HepG2 (cell line): ENCODE measurements at regions not wholly inside any gene's neighbourhood (a gene's known extent, or its start where the extent isn't known, plus 50 kb on each side); places are given as distances from the start of the nearest gene placed in this dataset.

Experiments used
- ATAC-seq: fragments of 200-7000 bp; cut with Tn5 transposase; 3 replicates; pipeline ENCODE4 v1.9.1; 2020; ENCODE audit warnings: mild to moderate bottlenecking, moderate library complexity
- BruUV-seq: library from RNA; stranded (reverse); fragments of 400-500 nt; replicated peaks from 2 replicates; lab custom pipeline; 2021; lab: Mats Ljungman, UMichigan
- CTCF ChIA-PET: fragments of 300-600 bp; formaldehyde crosslinking; extraction: SDS; loops from one replicate; lab custom pipeline; 2021; ENCODE audit warnings: low total read pairs, inconsistent platforms, low intra/inter-chr PET ratio; lab: Yijun Ruan, JAX
- POLR2A ChIA-PET: fragments of 350-600 bp; sonication (Branson Sonifier 250); formaldehyde crosslinking; loops from one replicate; lab custom pipeline; 2020; ENCODE audit warnings: antibody characterized with exemption, inconsistent platforms; lab: Yijun Ruan, JAX
- DNase-seq: peaks from one replicate; pipeline ENCODE4 v3.0.0-alpha.2; 2015; ENCODE audit warnings: low spot score
- FAIRE-seq: peaks from 3 replicates; lab custom pipeline; 2011; peaks lifted over from hg19 to GRCh38; lab: Jason Lieb, UNC
- H2AFZ ChIP-seq: one replicate; pipeline ENCODE4 v1.6.1; 2011; ENCODE audit warnings: low read length, inconsistent platforms
- H3K27ac ChIP-seq: fragments of 300-600 bp; 3 replicates; pipeline ENCODE4 v1.8.0; 2011; ENCODE audit warnings: mixed run types, mild to moderate bottlenecking, mixed read lengths, low read length, inconsistent platforms; ENCODE audit not compliant: insufficient read depth; ENCODE audit errors: extremely low read length
- H3K27me3 ChIP-seq, 2 experiments: fragments of 200-600 bp in 1 of 2; 2 replicates in 1 of 2; 3 replicates in 1 of 2; pipeline versions ENCODE4 v1.6.0 to v1.8.0; 2011; ENCODE audit warnings: low read length in 2 of 2, mild to moderate bottlenecking in 2 of 2, moderate library complexity in 2 of 2, inconsistent platforms in 1 of 2; ENCODE audit not compliant: insufficient read depth in 2 of 2, control insufficient read depth in 1 of 2
- H3K36me3 ChIP-seq, 2 experiments: fragments of 200-600 bp in 1 of 2; replicated peaks in 1 of 2; 2 replicates in 1 of 2; 3 replicates in 1 of 2; pipeline versions ENCODE4 v1.5.1 to v1.8.0; 2011; ENCODE audit warnings: low read length in 2 of 2, inconsistent platforms in 1 of 2; ENCODE audit not compliant: insufficient read depth in 2 of 2, control insufficient read depth in 1 of 2
- H3K4me1 ChIP-seq: 2 replicates; pipeline ENCODE4 v1.5.1; 2012; ENCODE audit warnings: low read length, inconsistent platforms; ENCODE audit not compliant: insufficient read depth
- H3K4me2 ChIP-seq: 2 replicates; pipeline ENCODE4 v1.6.0; 2011; ENCODE audit warnings: low read depth, low read length, inconsistent platforms
- H3K4me3 ChIP-seq, 3 experiments: fragments of 200-600 bp in 1 of 3; sonication (generic), shearing (Covaris generic) in 1 of 3; replicated peaks in 1 of 3; 2 replicates each; pipeline ENCODE4 v1.5.1; 2011 to 2016; ENCODE audit warnings: low read length in 3 of 3, inconsistent platforms in 2 of 3, low read depth in 2 of 3, mild to moderate bottlenecking in 2 of 3, control low read depth in 1 of 3, mixed read lengths in 1 of 3; ENCODE audit not compliant: insufficient read depth in 1 of 3
- H3K79me2 ChIP-seq: one replicate; pipeline ENCODE4 v1.6.1; 2011; ENCODE audit warnings: low read length, inconsistent platforms; ENCODE audit not compliant: insufficient read depth
- H3K9ac ChIP-seq: 2 replicates; pipeline ENCODE4 v1.6.0; 2011; ENCODE audit warnings: mild to moderate bottlenecking, low read depth, low read length, inconsistent platforms; ENCODE audit not compliant: insufficient read depth
- H3K9me3 ChIP-seq: 2 replicates; pipeline ENCODE4 v1.5.1; 2012; ENCODE audit warnings: mild to moderate bottlenecking, low read length
- H4K20me1 ChIP-seq: 2 replicates; pipeline ENCODE4 v1.6.0; 2011; ENCODE audit warnings: inconsistent platforms, mild to moderate bottlenecking, low read length, moderate library complexity; ENCODE audit not compliant: insufficient read depth
- ATF7 ChIP-seq, 2 experiments: fragments of 450-650 bp in 1 of 2; sonication (generic) in 1 of 2; formaldehyde crosslinking in 1 of 2; IDR thresholded peaks; 2 replicates each; pipeline versions ENCODE4 v1.4.0 to v1.6.1; 2016 to 2020; ENCODE audit warnings: antibody characterized with exemption in 1 of 2, mild to moderate bottlenecking in 1 of 2, missing genetic modification reagents in 1 of 2
- NFIC ChIP-seq: IDR thresholded peaks from 2 replicates; pipeline ENCODE4 v1.6.1; 2012; ENCODE audit warnings: mild to moderate bottlenecking, low read length, inconsistent platforms
- SP5 ChIP-seq: IDR thresholded peaks from 2 replicates; pipeline ENCODE4 v1.6.1; 2016; ENCODE audit warnings: low read depth, borderline replicate concordance
- SRSF4 ChIP-seq: fragments of 200-400 bp; formaldehyde crosslinking; IDR thresholded peaks from one replicate; pipeline ENCODE4 v1.6.1; 2018; ENCODE audit warnings: mild to moderate bottlenecking, low read depth, low read length, moderate library complexity; ENCODE audit not compliant: poor library complexity, severe bottlenecking
- ZFX ChIP-seq: sonication (generic); formaldehyde crosslinking; IDR thresholded peaks from 2 replicates; pipeline ENCODE4 v1.4.0; 2020; ENCODE audit warnings: mild to moderate bottlenecking, low read depth, missing genetic modification reagents, moderate library complexity
- ZNF652 ChIP-seq: IDR thresholded peaks from 2 replicates; pipeline ENCODE4 v1.6.1; 2016; ENCODE audit warnings: low read depth, borderline replicate concordance
- ZNF782 ChIP-seq: sonication (generic); formaldehyde crosslinking; IDR thresholded peaks from 2 replicates; pipeline ENCODE4 v1.4.0; 2020; ENCODE audit warnings: missing genetic modification reagents, mild to moderate bottlenecking, borderline replicate concordance
- WGBS: methylation state at CpG from one replicate; pipeline ENCODE4 v1.1.6; 2017; ENCODE audit warnings: low lambda C conversion rate; 5-methylcytosine and 5-hydroxymethylcytosine counted together
- in situ Hi-C: cut with HindIII; loops from 2 replicates; pipeline ENCODE4 v1.10.0; 2017; ENCODE audit warnings: low pct_unique_long_range_greater_than_20kb; ENCODE audit not compliant: extremely low pct_ligation_motif_present
- intact Hi-C: fragments of 100-400 bp; cut with micrococcal nuclease; formaldehyde crosslinking; loops from one replicate; pipeline ENCODE4 v1.10.0; 2022; ENCODE audit not compliant: unreplicated experiment
- TF ChIP-seq, protein P1 (sequence below), 2 experiments: fragments of 450-650 bp in 1 of 2; sonication (generic) in 1 of 2; formaldehyde crosslinking in 1 of 2; IDR thresholded peaks; 2 replicates each; pipeline versions ENCODE4 v1.6.1 to v1.8.0; 2016 to 2022; ENCODE audit warnings: antibody characterized with exemption in 1 of 2, mild to moderate bottlenecking in 1 of 2, missing genetic modification reagents in 1 of 2
- TF ChIP-seq, protein P2 (sequence below): sonication (generic); formaldehyde crosslinking; IDR thresholded peaks from 2 replicates; pipeline ENCODE4 v1.4.0; 2020; ENCODE audit warnings: missing genetic modification reagents, borderline replicate concordance

DNA sequence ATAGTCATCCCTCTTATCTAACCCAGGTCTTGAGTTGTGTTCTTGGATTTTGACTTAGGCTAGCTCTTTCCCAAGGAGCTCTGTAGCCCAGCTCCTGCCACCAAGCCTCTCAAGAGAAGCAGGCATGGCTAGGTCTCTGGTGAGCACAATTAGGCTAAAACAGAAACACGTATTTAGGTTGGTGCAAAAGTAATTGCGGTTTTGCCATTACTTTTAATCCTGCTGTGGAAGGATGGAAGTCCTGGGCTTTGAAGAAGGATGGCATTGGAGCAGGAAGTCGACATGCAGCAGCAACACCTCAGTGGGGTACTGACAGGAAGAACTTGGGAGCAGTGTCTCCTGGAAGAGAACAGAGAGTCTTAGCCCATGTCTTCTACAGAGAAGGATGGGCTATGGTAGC lies 80.0 kb upstream of the CCDC190 start:
- Histone ChIP-seq H3K4me1 (no peaks in the 10 kb centered on the region), H3K9ac (no peak overlapping the region), H3K36me3 (no peaks in the 10 kb centered on the region), H3K4me3 (no peak overlapping the region), H3K27me3 (no peaks in the 10 kb centered on the region), H2AFZ (no peak overlapping the region), H3K27ac (no peak overlapping the region), H4K20me1 (no peaks in the 10 kb centered on the region), H3K9me3 (no peaks in the 10 kb centered on the region), H3K79me2 (no peaks in the 10 kb centered on the region), H3K4me2 (no peak overlapping the region)
- ATAC-seq (no peak), DNase-seq (no peak), FAIRE-seq (no peak)
- intact Hi-C loops (no loop called here), in situ Hi-C loops (no loop called here)
- BruUV-seq, result no TSS peak
- no peak for TF ChIP-seq ATF7 (IDR thresholded peaks at IDR 0.05)
- TF ChIP-seq ATF7 (CRISPR knock-in tag; IDR thresholded peaks at IDR 0.05), result no peak
- no peak for TF ChIP-seq SP5 (CRISPR knock-in tag)
- no peak for TF ChIP-seq SRSF4
- TF ChIP-seq ZNF782 (CRISPR knock-in tag), result no peak
- TF ChIP-seq, protein P1, sequence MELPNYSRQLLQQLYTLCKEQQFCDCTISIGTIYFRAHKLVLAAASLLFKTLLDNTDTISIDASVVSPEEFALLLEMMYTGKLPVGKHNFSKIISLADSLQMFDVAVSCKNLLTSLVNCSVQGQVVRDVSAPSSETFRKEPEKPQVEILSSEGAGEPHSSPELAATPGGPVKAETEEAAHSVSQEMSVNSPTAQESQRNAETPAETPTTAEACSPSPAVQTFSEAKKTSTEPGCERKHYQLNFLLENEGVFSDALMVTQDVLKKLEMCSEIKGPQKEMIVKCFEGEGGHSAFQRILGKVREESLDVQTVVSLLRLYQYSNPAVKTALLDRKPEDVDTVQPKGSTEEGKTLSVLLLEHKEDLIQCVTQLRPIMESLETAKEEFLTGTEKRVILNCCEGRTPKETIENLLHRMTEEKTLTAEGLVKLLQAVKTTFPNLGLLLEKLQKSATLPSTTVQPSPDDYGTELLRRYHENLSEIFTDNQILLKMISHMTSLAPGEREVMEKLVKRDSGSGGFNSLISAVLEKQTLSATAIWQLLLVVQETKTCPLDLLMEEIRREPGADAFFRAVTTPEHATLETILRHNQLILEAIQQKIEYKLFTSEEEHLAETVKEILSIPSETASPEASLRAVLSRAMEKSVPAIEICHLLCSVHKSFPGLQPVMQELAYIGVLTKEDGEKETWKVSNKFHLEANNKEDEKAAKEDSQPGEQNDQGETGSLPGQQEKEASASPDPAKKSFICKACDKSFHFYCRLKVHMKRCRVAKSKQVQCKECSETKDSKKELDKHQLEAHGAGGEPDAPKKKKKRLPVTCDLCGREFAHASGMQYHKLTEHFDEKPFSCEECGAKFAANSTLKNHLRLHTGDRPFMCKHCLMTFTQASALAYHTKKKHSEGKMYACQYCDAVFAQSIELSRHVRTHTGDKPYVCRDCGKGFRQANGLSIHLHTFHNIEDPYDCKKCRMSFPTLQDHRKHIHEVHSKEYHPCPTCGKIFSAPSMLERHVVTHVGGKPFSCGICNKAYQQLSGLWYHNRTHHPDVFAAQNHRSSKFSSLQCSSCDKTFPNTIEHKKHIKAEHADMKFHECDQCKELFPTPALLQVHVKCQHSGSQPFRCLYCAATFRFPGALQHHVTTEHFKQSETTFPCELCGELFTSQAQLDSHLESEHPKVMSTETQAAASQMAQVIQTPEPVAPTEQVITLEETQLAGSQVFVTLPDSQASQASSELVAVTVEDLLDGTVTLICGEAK (IDR thresholded peaks at IDR 0.05), result peak; percentile 86
- TF ChIP-seq, protein P1 (CRISPR knock-in tag; IDR thresholded peaks at IDR 0.05), result no peak
- TF ChIP-seq ZNF652 (CRISPR knock-in tag), result no peak
- TF ChIP-seq NFIC, result no peak
- TF ChIP-seq, protein P2, sequence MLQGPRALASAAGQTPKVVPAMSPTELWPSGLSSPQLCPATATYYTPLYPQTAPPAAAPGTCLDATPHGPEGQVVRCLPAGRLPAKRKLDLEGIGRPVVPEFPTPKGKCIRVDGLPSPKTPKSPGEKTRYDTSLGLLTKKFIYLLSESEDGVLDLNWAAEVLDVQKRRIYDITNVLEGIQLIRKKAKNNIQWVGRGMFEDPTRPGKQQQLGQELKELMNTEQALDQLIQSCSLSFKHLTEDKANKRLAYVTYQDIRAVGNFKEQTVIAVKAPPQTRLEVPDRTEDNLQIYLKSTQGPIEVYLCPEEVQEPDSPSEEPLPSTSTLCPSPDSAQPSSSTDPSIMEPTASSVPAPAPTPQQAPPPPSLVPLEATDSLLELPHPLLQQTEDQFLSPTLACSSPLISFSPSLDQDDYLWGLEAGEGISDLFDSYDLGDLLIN (CRISPR knock-in tag), result no peak
- no peak for TF ChIP-seq ZFX (CRISPR knock-in tag)
- ChIA-PET POLR2A (no interaction called here), CTCF (no interaction called here)
- WGBS, result 0% methylated on average over 3 of the region's 3 CpGs
